Panc1 (cell line): ENCODE measurements at regions not wholly inside any gene's neighbourhood (a gene's known extent, or its start where the extent isn't known, plus 50 kb on each side); places are given as distances from the start of the nearest gene placed in this dataset.

Source experiments
- ATAC-seq: fragments of 200-7000 bp; cut with Tn5 transposase; 2 replicates; pipeline ENCODE4 v1.9.1; 2020; ENCODE audit warnings: mild to moderate bottlenecking, moderate library complexity
- BruUV-seq: library from RNA; stranded (reverse); fragments of 400-500 nt; replicated peaks from 2 replicates; lab custom pipeline; 2021; lab: Mats Ljungman, UMichigan
- CTCF ChIA-PET: fragments of 300-600 bp; sonication (Branson Sonifier 250); formaldehyde crosslinking; loops from one replicate; lab custom pipeline; 2022; ENCODE audit warnings: antibody characterized with exemption; lab: Charles Lee
- POLR2A ChIA-PET: fragments of 300-600 bp; sonication (Branson Sonifier 250); formaldehyde crosslinking; loops from one replicate; lab custom pipeline; 2022; ENCODE audit warnings: antibody characterized with exemption; lab: Charles Lee
- DNase-seq: peaks from one replicate; pipeline ENCODE4 v3.0.0-alpha.2; 2010; ENCODE audit warnings: low read depth, low spot score
- H3K27ac ChIP-seq: 2 replicates; pipeline ENCODE4 v1.5.1; 2011; ENCODE audit warnings: mild to moderate bottlenecking, low read length, inconsistent platforms
- H3K27me3 ChIP-seq: fragments of 200-500 bp; sonication (Bioruptor generic); 2 replicates; pipeline ENCODE4 v1.6.0; 2014; ENCODE audit warnings: low read length, inconsistent platforms; ENCODE audit not compliant: control insufficient read depth, insufficient read depth
- H3K36me3 ChIP-seq: fragments of 200-500 bp; sonication (Bioruptor generic); 2 replicates; pipeline ENCODE4 v1.5.1; 2014; ENCODE audit warnings: inconsistent platforms, mild to moderate bottlenecking, low read length, moderate library complexity; ENCODE audit not compliant: control insufficient read depth, insufficient read depth
- H3K4me1 ChIP-seq: 2 replicates; pipeline ENCODE4 v1.5.1; 2011; ENCODE audit warnings: inconsistent platforms, mild to moderate bottlenecking, low read length, moderate library complexity; ENCODE audit not compliant: control insufficient read depth, insufficient read depth
- H3K4me3 ChIP-seq, 2 experiments: 2 replicates each; pipeline ENCODE4 v1.5.1; 2011 to 2012; ENCODE audit warnings: low read depth in 2 of 2, low read length in 2 of 2, mild to moderate bottlenecking in 2 of 2, inconsistent platforms in 1 of 2, moderate library complexity in 1 of 2
- H3K9me3 ChIP-seq: fragments of 200-500 bp; sonication (Bioruptor generic); 2 replicates; pipeline ENCODE4 v1.5.1; 2014; ENCODE audit warnings: low read depth, mild to moderate bottlenecking, inconsistent platforms, low read length, moderate library complexity; ENCODE audit not compliant: control insufficient read depth, insufficient read depth
- CTCF ChIP-seq: fragments of 450-650 bp; IDR thresholded peaks from 2 replicates; pipeline ENCODE4 v1.5.1; 2017; ENCODE audit warnings: mild to moderate bottlenecking
- POLR2AphosphoS5 ChIP-seq: IDR thresholded peaks from 2 replicates; pipeline ENCODE4 v1.6.1; 2012; ENCODE audit warnings: mild to moderate bottlenecking, low read depth, low read length, moderate library complexity
- REST ChIP-seq, 2 experiments: IDR thresholded peaks; 2 replicates each; pipeline ENCODE4 v1.6.1; 2011 to 2012; ENCODE audit warnings: low read depth in 2 of 2, control low read depth in 1 of 2, low read length in 1 of 2, mild to moderate bottlenecking in 1 of 2, moderate library complexity in 1 of 2; ENCODE audit not compliant: insufficient read depth in 1 of 2
- SIN3A ChIP-seq: IDR thresholded peaks from 2 replicates; pipeline ENCODE4 v1.6.1; 2012; ENCODE audit warnings: low read depth, mild to moderate bottlenecking, low read length, moderate library complexity, borderline replicate concordance; ENCODE audit not compliant: insufficient read depth
- TCF7L2 ChIP-seq: IDR thresholded peaks from 2 replicates; pipeline ENCODE4 v1.6.1; 2011; ENCODE audit warnings: mild to moderate bottlenecking, low read depth, low read length, inconsistent platforms
- in situ Hi-C: cut with HindIII; loops from 2 replicates; pipeline ENCODE4 v1.10.0; 2016; ENCODE audit warnings: low sequenced_read_pairs, low pct_unique_long_range_greater_than_20kb
- intact Hi-C: fragments of 100-400 bp; cut with micrococcal nuclease; formaldehyde crosslinking; loops from one replicate; pipeline ENCODE4 v1.10.0; 2022; ENCODE audit not compliant: unreplicated experiment

GRCh38 chr9:105864248-105864898 lies 170.0 kb downstream of the TMEM38B start:
- no peaks in the 10 kb centered on the region for H3K27me3 ChIP-seq
- intact Hi-C loops, result no loop called here
- BruUV-seq, result no TSS peak
- ChIA-PET POLR2A (no interaction called here), CTCF (no interaction called here)
- H3K27ac ChIP-seq, result no peak overlapping the region
- no peak for DNase-seq
- no peak for ATAC-seq
- TF ChIP-seq SIN3A (no peak), TCF7L2 (no peak), REST (IDR thresholded peaks at IDR 0.05; ENCODE audit: insufficient read depth in 1 of 2, low read depth in 2 of 2, low read length in 1 of 2) (no peak)
- H3K4me1 ChIP-seq, result no peaks in the 10 kb centered on the region
- in situ Hi-C loops, result no loop called here
- H3K4me3 ChIP-seq, result no peak overlapping the region
- H3K36me3 ChIP-seq, result no peaks in the 10 kb centered on the region
- H3K9me3 ChIP-seq, result no peaks in the 10 kb centered on the region

GRCh38 chr9:105865285-105865684 lies 170.9 kb downstream of the TMEM38B start:
- ATAC-seq (no peak), DNase-seq (no peak)
- Histone ChIP-seq H3K27me3 (no peaks in the 10 kb centered on the region), H3K27ac (no peak overlapping the region), H3K9me3 (no peaks in the 10 kb centered on the region), H3K4me1 (no peaks in the 10 kb centered on the region), H3K36me3 (no peaks in the 10 kb centered on the region), H3K4me3 (no peak overlapping the region)
- no peak for TF ChIP-seq SIN3A
- no peak for TF ChIP-seq TCF7L2
- TF ChIP-seq CTCF, result no peak
- TF ChIP-seq REST (IDR thresholded peaks at IDR 0.05; ENCODE audit: insufficient read depth in 1 of 2, low read depth in 2 of 2, low read length in 1 of 2), result no peak
- TF ChIP-seq POLR2AphosphoS5, result no peak
- CTCF ChIA-PET, result no interaction called here
- in situ Hi-C loops, result no loop called here
- no TSS peak for BruUV-seq
- POLR2A ChIA-PET, result no interaction called here
- intact Hi-C loops, result no loop called here
